Epithelial cell of proximal tubule (primary cell): ENCODE measurements at regions not wholly inside any gene's neighbourhood (a gene's known extent, or its start where the extent isn't known, plus 50 kb on each side); places are given as distances from the start of the nearest gene placed in this dataset.

Experiments used
- DNase-seq: peaks from one replicate; pipeline ENCODE4 v3.0.0-alpha.2; 2011; ENCODE audit warnings: low read depth
- H3K4me3 ChIP-seq: 2 replicates; pipeline ENCODE4 v1.5.1; 2011; ENCODE audit warnings: low read depth, mild to moderate bottlenecking, low read length
- CTCF ChIP-seq: conservative IDR thresholded peaks from 2 replicates; pipeline ENCODE4 v1.5.1; 2012; ENCODE audit warnings: low read depth, mild to moderate bottlenecking, low read length

GRCh38 chr6:45815466-45816125, 200.1 kb downstream of the CLIC5 start:
- no peak for TF ChIP-seq CTCF
- DNase-seq = no peak
- no peak overlapping the region for H3K4me3 ChIP-seq

DNA sequence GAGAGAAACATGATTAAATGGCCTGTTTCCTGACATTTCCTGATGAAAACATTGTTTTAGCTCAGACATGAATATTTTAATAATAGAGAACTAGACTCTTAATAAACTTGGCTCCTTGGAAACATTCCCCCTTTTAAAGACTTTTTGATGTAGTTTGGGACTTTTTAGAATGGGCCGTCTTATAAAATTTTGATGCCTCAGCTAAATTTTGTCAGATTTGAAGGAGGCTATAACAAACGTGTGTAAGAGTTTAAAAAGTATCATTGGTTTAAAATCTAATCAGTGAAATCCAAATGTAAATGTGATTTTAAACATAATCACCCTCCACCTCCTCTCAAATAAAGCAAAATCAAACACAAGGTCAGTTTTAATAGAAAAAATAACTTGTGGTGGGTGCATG, 200.9 kb downstream of the CLIC5 start:
- no peak overlapping the region for H3K4me3 ChIP-seq
- DNase-seq = no peak
- no peak for TF ChIP-seq CTCF

DNA sequence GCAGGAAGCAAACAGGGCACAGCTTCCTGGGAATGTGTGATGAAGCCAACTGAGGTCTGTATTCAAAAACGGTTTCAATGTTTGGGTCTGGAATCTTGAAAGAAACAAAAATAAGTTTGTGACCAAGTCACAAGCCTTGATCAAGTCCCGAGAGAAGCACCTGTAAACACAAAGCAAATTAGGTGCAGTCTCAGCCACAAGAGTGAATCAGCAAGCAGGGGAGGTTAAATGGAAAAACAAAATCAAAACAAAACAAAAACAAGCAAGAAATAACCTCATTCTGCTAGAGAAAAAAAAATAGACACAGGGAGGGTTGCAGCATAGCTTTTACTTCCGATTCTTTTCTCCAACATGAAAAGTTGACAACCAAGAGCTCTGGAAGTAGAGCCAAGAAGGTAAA, 201.7 kb downstream of the CLIC5 start:
- no peak overlapping the region for H3K4me3 ChIP-seq
- no peak for DNase-seq
- no peak for TF ChIP-seq CTCF

DNA sequence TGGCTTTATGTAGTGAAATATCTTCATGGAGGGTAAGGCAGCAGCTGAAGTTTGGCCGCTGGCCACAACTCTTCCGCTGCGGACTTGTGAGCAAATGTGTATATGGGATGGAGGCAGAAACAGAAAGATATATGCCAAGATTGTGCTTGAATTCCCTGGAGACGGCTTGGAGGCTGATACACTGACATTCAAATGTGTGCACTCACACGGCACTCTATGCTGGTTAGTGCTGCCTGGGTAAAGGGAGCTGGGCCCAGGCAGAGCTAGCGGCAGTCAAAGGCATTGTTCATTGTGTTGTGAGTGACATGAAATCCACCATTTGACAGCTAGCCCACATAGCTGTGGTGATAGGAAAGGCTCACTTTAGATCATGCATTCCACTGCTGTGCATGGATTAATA, 202.7 kb downstream of the CLIC5 start:
- TF ChIP-seq CTCF = no peak
- no peak overlapping the region for H3K4me3 ChIP-seq
- DNase-seq = no peak

GRCh38 chr6:45808917-45809316, 206.7 kb downstream of the CLIC5 start:
- no peak overlapping the region for H3K4me3 ChIP-seq
- no peak for DNase-seq
- no peak for TF ChIP-seq CTCF

DNA sequence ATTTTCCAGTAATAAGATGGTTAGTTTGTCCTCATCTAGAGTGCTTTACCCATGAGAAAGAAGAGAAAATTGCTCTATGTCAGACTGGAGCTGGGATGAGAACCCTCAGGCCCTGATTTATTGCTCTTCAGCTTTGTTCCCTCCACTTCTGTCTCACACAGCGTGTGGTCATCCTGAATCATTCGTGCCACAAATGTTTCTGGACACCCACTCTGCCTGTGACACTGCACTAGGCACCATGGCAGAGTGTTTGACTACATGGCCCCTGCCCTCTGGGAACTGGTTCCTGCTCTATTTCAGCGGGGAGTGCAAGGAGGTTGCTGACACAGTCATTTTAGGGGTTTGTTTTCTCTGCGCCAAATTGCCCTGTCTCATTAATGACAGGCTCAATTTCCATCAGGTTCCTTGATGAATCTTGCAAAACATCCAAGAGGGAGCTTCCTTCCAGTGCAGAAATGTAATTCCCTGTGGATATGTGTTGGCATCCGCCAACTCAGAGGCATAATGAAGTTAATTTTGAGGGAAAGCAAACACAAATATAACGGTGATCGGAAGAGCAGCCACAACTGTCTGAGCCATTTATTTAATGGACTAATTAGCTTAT, 207.5 kb downstream of the CLIC5 start:
- TF ChIP-seq CTCF = no peak
- no peak for DNase-seq
- no peak overlapping the region for H3K4me3 ChIP-seq
